Astrocyte of the hippocampus (primary cell): ENCODE measurements at regions not wholly inside any gene's neighbourhood (a gene's known extent, or its start where the extent isn't known, plus 50 kb on each side); places are given as distances from the start of the nearest gene placed in this dataset.
"Not testable (repeated sequence)": the region's sequence is repeated elsewhere in the genome, so short reads cannot be mapped to it uniquely, and the experiment has no call there.

Source experiments
- DNase-seq: peaks from one replicate; pipeline ENCODE4 v3.0.0; 2011; ENCODE audit warnings: low read depth, low spot score

- peak; percentile 42 for DNase-seq
Observed at GRCh38 chr17:13864521-13864920, 204.8 kb upstream of the COX10 start.

- DNase-seq: no peak
Observed at GRCh38 chr17:13865650-13866049, 203.7 kb upstream of the COX10 start.

GRCh38 chr17:13869331-13869940 is 199.9 kb upstream of the COX10 start:
- DNase-seq: peak; percentile 17

GRCh38 chr17:13871261-13871660 is 198.0 kb upstream of the COX10 start:
- no peak for DNase-seq

- no peak for DNase-seq
Observed at GRCh38 chr17:13874134-13874533, 195.2 kb upstream of the COX10 start.

- no peak for DNase-seq
Observed at GRCh38 chr17:13874817-13875216, 194.5 kb upstream of the COX10 start.

GRCh38 chr17:13879961-13880466 is 189.3 kb upstream of the COX10 start:
- DNase-seq: no peak

- no peak for DNase-seq
Observed at GRCh38 chr17:13883659-13884058, 185.6 kb upstream of the COX10 start.

GRCh38 chr17:13884347-13884746 is 185.0 kb upstream of the COX10 start:
- DNase-seq: no peak

- no peak for DNase-seq
Observed at GRCh38 chr17:13885550-13885949, 183.8 kb upstream of the COX10 start.

GRCh38 chr17:13885953-13886889 is 183.1 kb upstream of the COX10 start:
- DNase-seq: no peak

GRCh38 chr17:13888056-13888609 is 181.2 kb upstream of the COX10 start:
- DNase-seq: peak; percentile 54

- DNase-seq: not testable (repeated sequence)
Observed at GRCh38 chr17:13908971-13909370, 160.3 kb upstream of the COX10 start.

GRCh38 chr17:13909901-13910519 is 159.3 kb upstream of the COX10 start:
- DNase-seq: no peak

- DNase-seq: no peak
Observed at GRCh38 chr17:13917634-13918033, 151.7 kb upstream of the COX10 start.

GRCh38 chr17:13918247-13918646 is 151.1 kb upstream of the COX10 start:
- no peak for DNase-seq

GRCh38 chr17:13919818-13920217 is 149.5 kb upstream of the COX10 start:
- no peak for DNase-seq

- DNase-seq: no peak
Observed at GRCh38 chr17:13920413-13920812, 148.9 kb upstream of the COX10 start.

- no peak for DNase-seq
Observed at GRCh38 chr17:13921841-13922776, 147.2 kb upstream of the COX10 start.

GRCh38 chr17:13922885-13923284 is 146.4 kb upstream of the COX10 start:
- DNase-seq: no peak

- DNase-seq: no peak
Observed at GRCh38 chr17:13925579-13925978, 143.7 kb upstream of the COX10 start.
